Ovary (tissue), 7 donors: ENCODE measurements at regions not wholly inside any gene's neighbourhood (a gene's known extent, or its start where the extent isn't known, plus 50 kb on each side); places are given as distances from the start of the nearest gene placed in this dataset.

Source experiments
- DNase-seq, 5 donors: peaks; one replicate each; pipeline ENCODE4 v3.0.0-alpha.2; 2019 to 2020
- H3K27ac ChIP-seq, 2 donors: fragments of 200-600 bp; one replicate each; pipeline versions ENCODE4 v1.5.1 to v1.8.0; 2019 to 2022
- H3K27me3 ChIP-seq: fragments of 200-600 bp; one replicate; pipeline ENCODE4 v1.8.0; 2022
- H3K36me3 ChIP-seq: fragments of 200-600 bp; sonication (generic); one replicate; pipeline ENCODE4 v1.5.1; 2019
- H3K4me1 ChIP-seq: one replicate; pipeline ENCODE4 v1.8.1; 2013; ENCODE audit warnings: mild to moderate bottlenecking, moderate library complexity; ENCODE audit not compliant: insufficient read depth
- H3K4me3 ChIP-seq: fragments of 200-600 bp; sonication (generic); one replicate; pipeline ENCODE4 v1.5.1; 2017
- H3K9me3 ChIP-seq, 2 donors: fragments of 200-600 bp in 1 of 2; sonication (generic) in 1 of 2; one replicate each; pipeline versions ENCODE4 v1.5.1 to v1.8.1; 2013 to 2019; ENCODE audit warnings: mild to moderate bottlenecking in 1 of 2, moderate library complexity in 1 of 2
- EP300 ChIP-seq: sonication (generic); formaldehyde crosslinking; IDR thresholded peaks from one replicate; pipeline ENCODE4 v1.6.1; 2017; ENCODE audit warnings: antibody characterized with exemption
- POLR2A ChIP-seq: fragments of 450-650 bp; IDR thresholded peaks from one replicate; pipeline ENCODE4 v1.6.1; 2017; ENCODE audit warnings: antibody characterized with exemption, mild to moderate bottlenecking, moderate library complexity
- WGBS, 3 donors: extraction: QIAGEN DNeasy Blood & Tissue Kit in 1 of 3; methylation state at CpG; one replicate each; pipeline versions ENCODE4 v1.1.5 to v1.1.7; 2013 to 2017; 5-methylcytosine and 5-hydroxymethylcytosine counted together
- intact Hi-C, 4 donors: fragments of 100-400 bp; cut with DNase I; formaldehyde crosslinking; loops; one replicate each; pipeline versions ENCODE4 v1.11.0 to v1.15.1; 2022 to 2023
- TF ChIP-seq, protein P1 (sequence below), 3 donors: fragments of 450-650 bp in 2 of 3; fragments of 200-600 bp in 1 of 3; IDR thresholded peaks; one replicate each; pipeline versions ENCODE4 v1.5.1 to v1.8.0; 2016 to 2022; ENCODE audit warnings: antibody characterized with exemption in 3 of 3, mild to moderate bottlenecking in 1 of 3
- donor health status: DM: no; HTN: no; CAD: no; lungs with moderate emphysema.
- donor health status: DM: no; HTN: no; CAD: no.
- donor health status: Bipolar disorder and iron deficiency.
- donor health status: DM: no; HTN: no; CAD: no.
- donor health status: DM: yes; HTN: yes; CAD: no.

DNA sequence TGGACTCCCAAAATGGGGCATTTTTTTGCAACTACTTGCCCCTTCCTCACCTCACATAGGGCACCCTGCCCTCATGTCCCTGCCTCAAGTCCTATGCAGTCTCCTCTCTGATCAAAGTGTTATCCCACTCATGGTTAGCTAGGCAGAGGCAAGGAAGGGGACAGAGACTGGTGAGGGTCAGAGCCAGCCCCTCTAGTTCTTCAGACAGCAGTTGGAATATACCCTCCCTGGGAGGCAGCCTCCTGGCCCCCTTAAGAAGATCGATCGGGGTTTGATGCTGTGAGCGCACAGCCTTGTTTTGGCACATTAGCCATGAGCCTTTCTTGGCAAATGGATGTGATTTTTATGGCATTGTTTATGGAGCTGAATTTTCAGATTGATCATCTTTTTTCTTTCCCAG lies 436.9 kb downstream of the BUD13 start:
- DNase-seq = no peak
- peaks cover 0 to 3% of the 10 kb centered on the region in 2 donors for H3K9me3 ChIP-seq
- H3K36me3 ChIP-seq = no peaks in the 10 kb centered on the region

GRCh38 chr11:116335078-116335477 lies 437.7 kb downstream of the BUD13 start:
- WGBS, 3 donors = 31 to 54% (median 46%) methylated on average over 1 of the region's 1 CpG
- H3K36me3 ChIP-seq = no peaks in the 10 kb centered on the region
- no peaks in the 10 kb centered on the region for H3K4me1 ChIP-seq
- H3K9me3 ChIP-seq = peaks cover 0 to 3% of the 10 kb centered on the region in 2 donors
- H3K27me3 ChIP-seq = no peaks in the 10 kb centered on the region
- DNase-seq = no peak
- no peak overlapping the region for H3K4me3 ChIP-seq
- no peak overlapping the region for H3K27ac ChIP-seq
- TF ChIP-seq POLR2A = no peak
- TF ChIP-seq, protein P1, sequence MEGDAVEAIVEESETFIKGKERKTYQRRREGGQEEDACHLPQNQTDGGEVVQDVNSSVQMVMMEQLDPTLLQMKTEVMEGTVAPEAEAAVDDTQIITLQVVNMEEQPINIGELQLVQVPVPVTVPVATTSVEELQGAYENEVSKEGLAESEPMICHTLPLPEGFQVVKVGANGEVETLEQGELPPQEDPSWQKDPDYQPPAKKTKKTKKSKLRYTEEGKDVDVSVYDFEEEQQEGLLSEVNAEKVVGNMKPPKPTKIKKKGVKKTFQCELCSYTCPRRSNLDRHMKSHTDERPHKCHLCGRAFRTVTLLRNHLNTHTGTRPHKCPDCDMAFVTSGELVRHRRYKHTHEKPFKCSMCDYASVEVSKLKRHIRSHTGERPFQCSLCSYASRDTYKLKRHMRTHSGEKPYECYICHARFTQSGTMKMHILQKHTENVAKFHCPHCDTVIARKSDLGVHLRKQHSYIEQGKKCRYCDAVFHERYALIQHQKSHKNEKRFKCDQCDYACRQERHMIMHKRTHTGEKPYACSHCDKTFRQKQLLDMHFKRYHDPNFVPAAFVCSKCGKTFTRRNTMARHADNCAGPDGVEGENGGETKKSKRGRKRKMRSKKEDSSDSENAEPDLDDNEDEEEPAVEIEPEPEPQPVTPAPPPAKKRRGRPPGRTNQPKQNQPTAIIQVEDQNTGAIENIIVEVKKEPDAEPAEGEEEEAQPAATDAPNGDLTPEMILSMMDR (IDR thresholded peaks at IDR 0.05) = no peak
- TF ChIP-seq EP300 = no peak
- intact Hi-C loops = no loop called here

More for the DNA sequence above, 436.9 kb downstream of the BUD13 start:
- H3K4me3 ChIP-seq = no peak overlapping the region
- H3K4me1 ChIP-seq = no peaks in the 10 kb centered on the region
- H3K27ac ChIP-seq = no peak overlapping the region
- intact Hi-C loops = no loop called here
- TF ChIP-seq EP300 (no peak), POLR2A (no peak)
- TF ChIP-seq, protein P1 (IDR thresholded peaks at IDR 0.05) = no peak
- 84 to 96% (median 90%) methylated on average over 3 of the region's 3 CpGs for WGBS, 3 donors
- H3K27me3 ChIP-seq = no peaks in the 10 kb centered on the region

DNA sequence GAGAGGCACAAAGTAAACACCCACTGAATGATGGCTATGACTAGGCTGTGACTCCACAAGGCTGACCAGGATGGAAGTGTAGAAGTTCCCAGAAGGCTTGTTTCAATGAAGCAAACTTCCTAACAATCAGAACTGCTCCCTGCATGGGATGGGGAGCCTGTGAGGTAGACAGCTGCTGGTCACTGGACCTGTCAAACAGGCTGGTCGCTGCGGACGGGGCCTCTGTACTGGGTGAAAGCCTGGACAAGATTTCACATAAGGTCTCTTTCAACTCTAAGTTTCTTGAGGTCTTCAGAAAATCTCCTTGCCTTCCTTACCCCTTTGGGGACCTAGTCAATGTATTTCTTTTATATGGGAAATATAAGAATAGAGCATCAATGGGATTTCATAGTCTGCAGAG lies 438.2 kb downstream of the BUD13 start:
- intact Hi-C loops = no loop called here
- TF ChIP-seq EP300 (no peak), POLR2A (no peak)
- TF ChIP-seq, protein P1 (IDR thresholded peaks at IDR 0.05) = no peak
- Histone ChIP-seq H3K4me3 (no peak overlapping the region), H3K36me3 (no peaks in the 10 kb centered on the region), H3K27ac (no peak overlapping the region), H3K9me3 (peaks cover 0 to 3% of the 10 kb centered on the region in 2 donors), H3K27me3 (no peaks in the 10 kb centered on the region), H3K4me1 (no peaks in the 10 kb centered on the region)
- DNase-seq = no peak
- WGBS, 3 donors = 74 to 86% (median 79%) methylated on average over 3 of the region's 3 CpGs

- H3K27ac ChIP-seq = no peak overlapping the region
- no peaks in the 10 kb centered on the region for H3K4me1 ChIP-seq
- no peaks in the 10 kb centered on the region for H3K36me3 ChIP-seq
- H3K27me3 ChIP-seq = no peaks in the 10 kb centered on the region
- TF ChIP-seq, protein P1 (IDR thresholded peaks at IDR 0.05) = no peak
- no peak overlapping the region for H3K4me3 ChIP-seq
- DNase-seq = no peak
- intact Hi-C loops = no loop called here
- H3K9me3 ChIP-seq = peaks cover 0 to 3% of the 10 kb centered on the region in 2 donors
- WGBS, 3 donors = 51 to 68% (median 62%) methylated on average over 3 of the region's 3 CpGs
Observed at GRCh38 chr11:116333001-116333535, 439.7 kb downstream of the BUD13 start.
